Stimulated activated CD4-positive, alpha-beta T cell treated with anti-CD3 and anti-CD28 coated beads, Interleukin-4, amount 100 ng/mL, for 4 hours (primary cell): ENCODE measurements at regions not wholly inside any gene's neighbourhood (a gene's known extent, or its start where the extent isn't known, plus 50 kb on each side); places are given as distances from the start of the nearest gene placed in this dataset.
A peak's percentile ranks its signal among the peaks of the same experiment; 100 is the strongest.

Source experiments
- DNase-seq, 2 experiments: peaks; one replicate each; pipeline ENCODE4 v3.0.0-alpha.2; 2020

DNA sequence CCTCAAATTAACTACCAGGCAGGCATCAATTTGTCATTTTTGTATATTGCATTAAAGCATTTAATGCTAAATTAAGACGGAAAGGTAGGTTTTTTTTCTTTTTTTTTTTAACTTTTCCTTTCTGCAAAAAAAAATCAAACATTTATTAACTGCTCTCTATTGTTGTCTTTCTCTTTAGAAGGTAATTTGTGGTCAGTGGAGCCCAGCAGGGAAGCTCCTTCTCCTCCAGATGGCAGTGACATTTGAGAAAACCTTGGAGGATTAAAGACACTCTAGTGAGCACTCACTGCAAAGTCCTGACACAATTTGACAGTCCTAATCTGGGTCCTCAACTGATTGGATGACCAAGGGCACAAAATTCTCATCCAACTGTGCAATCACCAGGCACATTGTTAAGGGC lies 102.4 kb downstream of the SLIT2 start:
- no peak for DNase-seq

- DNase-seq = no peak
These were observed 104.9 kb downstream of the SLIT2 start for GRCh38 chr4:20356565-20356964.

- no peak for DNase-seq
These were observed 106.4 kb downstream of the SLIT2 start for GRCh38 chr4:20358110-20358509.

GRCh38 chr4:20359692-20360091 lies 108.0 kb downstream of the SLIT2 start:
- no peak for DNase-seq

- DNase-seq = no peak
These were observed 110.4 kb downstream of the SLIT2 start for GRCh38 chr4:20362148-20362547.

GRCh38 chr4:20364969-20365368 lies 113.3 kb downstream of the SLIT2 start:
- DNase-seq = no peak

DNA sequence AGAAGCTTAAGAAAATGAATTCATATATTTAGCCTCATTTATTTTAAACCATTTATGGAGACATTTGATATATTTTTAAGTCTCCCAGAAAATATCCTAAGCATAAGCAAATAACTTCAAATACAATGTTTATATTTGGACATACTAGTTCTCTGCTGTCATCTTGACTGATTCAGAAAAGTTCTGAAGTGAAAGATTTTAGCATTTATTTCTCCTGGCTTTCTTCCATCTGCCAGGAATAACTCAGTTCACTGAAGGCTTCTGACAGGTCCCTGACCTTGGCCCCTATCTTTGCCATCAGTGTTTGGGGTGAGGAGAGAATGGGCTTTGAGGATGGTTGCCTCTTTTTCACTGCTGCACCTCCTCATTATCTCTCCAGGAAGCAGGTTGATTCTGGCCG lies 115.7 kb downstream of the SLIT2 start:
- no peak for DNase-seq

GRCh38 chr4:20368926-20369325 lies 117.2 kb downstream of the SLIT2 start:
- DNase-seq = no peak

- DNase-seq = no peak
These were observed 118.6 kb downstream of the SLIT2 start for GRCh38 chr4:20370274-20370673.

DNA sequence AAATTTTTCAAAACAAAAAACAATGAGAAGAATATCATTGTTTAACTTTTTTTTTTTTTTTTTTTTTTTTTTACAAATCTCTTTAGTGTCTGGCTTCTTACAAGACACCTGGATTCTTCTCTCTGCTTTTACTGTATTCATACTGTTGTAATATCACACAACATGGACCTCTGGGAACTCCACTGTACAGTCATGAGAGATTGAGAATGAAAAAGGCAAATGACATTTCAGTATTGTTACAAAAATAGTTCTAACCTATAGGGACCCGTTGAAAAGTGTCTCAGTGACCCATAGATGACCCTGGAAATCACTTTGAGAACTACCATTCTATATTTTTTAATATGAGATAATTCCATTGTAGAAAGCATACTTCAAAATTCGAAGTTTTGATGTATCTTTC lies 124.4 kb downstream of the SLIT2 start:
- no peak for DNase-seq

DNA sequence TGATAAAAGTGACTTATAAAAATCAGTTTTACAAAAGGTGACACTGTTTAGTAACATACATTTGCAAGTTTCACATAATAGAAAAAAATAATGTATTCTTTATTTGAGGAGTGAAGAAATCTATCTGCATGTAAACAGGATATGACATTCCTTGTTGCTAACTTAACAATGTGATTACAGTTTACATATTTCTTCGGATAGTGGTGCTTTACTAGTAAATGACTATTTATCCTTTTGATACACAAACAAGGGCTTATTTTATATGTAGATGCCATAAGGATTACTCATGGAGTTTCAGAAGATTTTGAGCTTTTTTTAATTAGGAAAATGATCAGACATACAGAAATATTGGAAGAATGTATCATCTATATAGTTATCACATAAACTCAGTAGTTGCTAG lies 126.5 kb downstream of the SLIT2 start:
- no peak for DNase-seq

DNA sequence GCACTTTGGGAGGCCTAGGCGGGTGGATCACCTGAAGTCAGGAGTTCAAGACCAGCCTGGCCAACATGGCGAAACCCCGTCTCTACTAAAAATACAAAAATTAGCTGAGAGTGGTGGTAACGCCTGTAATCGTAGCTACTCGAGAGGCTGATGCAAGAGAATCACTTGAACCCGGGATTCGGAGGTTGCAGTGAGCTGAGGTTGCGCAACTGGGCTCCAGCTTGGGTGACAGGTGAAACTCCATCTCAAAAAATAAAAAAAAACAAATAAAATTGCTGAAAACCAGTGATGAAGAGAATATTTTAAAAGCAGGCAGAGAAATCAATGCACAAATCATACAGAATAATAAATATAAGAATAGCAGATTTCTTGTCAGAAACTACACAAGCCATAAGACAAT lies 129.3 kb downstream of the SLIT2 start:
- DNase-seq = no peak

- DNase-seq = no peak
These were observed 131.6 kb downstream of the SLIT2 start for GRCh38 chr4:20383283-20383682.

DNA sequence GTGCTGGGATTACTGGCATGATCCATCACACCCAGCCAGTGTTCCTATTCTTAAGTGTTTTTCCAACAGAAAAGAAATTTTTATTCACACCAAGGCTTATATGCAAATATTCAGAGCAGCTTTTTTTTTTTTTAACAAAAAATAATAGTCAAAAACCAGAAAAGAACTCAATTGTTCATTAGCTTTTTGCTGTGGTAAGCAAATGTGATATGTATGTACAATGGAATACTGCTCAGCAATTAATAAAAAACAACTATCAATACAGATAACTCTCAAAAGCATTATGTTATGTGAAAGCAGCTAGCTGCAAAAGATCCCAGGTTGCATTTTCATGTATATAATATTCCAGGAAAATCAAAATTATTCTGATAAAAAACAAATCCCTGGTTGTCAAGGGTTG lies 132.3 kb downstream of the SLIT2 start:
- DNase-seq = no peak

- DNase-seq = no peak
These were observed 132.8 kb downstream of the SLIT2 start for GRCh38 chr4:20384456-20384855.

DNA sequence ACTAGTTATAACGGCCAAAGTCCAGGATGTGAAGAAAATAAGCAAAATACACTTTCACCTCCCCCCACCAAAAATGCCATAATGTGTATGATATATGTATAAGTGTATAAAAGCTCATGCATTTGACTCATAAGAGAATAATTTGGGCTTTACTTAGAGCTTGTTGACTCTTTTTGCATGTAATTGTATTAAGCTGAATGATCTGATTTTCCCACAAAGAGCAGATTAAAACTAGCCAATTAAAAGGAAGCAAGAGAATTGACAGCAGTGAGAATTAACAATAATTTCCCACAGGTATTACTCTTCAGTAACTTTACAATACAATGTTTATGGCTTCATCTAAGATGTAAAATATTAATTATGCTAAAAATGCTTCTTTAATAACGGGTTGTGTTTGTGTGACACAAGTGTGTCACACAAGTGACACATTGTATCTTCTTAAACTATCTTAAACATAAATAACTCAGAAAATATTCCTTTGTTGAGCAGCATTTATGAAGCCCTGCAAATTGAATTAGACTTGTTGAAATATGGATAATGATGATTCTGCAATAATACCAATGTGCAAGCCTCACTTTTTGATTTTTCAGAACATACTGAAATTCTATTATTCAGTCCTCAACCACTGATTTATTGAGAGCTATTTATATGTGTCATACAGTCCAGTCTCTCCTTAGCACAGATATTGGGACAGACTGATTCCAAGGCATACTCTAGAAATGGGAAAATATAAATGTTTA lies 134.5 kb downstream of the SLIT2 start:
- no peak for DNase-seq

- no peak for DNase-seq
These were observed 135.2 kb downstream of the SLIT2 start for GRCh38 chr4:20386906-20387305.

DNA sequence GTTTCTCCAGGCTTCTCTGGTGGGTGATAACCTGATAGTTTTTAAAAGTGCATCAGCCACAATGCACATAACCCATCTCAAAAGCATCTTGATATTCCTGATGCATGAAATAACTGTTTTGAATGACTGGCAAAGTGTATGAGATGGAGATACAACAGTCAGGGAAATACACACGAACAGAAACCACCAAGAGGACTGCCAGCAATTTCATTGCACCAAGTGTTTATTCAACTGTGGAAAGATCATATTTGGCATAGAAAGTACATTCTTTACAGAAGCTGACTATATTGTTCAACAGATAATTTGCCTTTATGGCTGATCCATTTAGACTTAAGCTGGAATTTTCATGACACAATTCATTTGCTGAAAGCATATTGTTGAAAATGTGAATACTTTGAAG lies 139.5 kb downstream of the SLIT2 start:
- DNase-seq = no peak

GRCh38 chr4:20391912-20392311 lies 140.2 kb downstream of the SLIT2 start:
- DNase-seq = no peak

GRCh38 chr4:20393486-20394100 lies 141.9 kb downstream of the SLIT2 start:
- no peak for DNase-seq

DNA sequence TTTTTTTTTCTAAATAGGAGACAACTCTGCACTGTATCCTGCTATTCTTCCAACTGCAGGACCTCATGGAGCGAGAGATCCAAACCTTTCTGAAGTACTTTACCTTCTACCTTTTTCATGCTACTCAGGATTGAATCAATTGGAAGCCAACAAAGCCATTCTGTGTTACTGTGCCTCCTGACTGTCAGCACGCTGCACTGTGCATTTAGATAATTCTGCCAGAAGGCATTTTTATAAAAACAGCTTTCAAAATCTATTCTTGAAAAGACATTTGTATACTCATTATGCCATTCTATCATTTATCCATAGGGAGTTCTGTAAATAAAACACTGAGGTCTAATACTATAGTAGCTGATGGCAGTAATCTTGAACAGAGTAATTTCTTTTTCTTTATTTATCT lies 142.8 kb downstream of the SLIT2 start:
- no peak for DNase-seq

- peak in 1 of 2 experiments; percentile 5 for DNase-seq
These were observed 143.6 kb downstream of the SLIT2 start for GRCh38 chr4:20395160-20395773.

DNA sequence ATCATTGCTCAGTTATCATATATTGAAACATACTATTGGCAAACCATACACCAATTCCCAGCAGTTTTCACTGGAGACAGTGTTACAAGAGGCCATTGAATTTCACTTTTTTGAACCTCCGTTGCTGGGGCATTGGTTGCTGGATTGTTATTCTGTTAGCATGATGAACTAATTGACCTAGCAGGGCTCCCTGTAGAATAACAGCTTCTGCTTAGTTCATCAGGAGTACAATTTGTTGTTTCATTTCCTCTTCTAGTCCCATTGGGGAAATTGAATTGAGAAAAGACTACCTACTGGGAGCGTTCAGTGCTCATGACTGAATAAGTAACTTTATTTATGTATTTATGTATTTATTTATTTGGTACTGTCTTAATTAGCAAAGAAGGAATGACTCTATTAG lies 151.6 kb downstream of the SLIT2 start:
- no peak for DNase-seq

GRCh38 chr4:20403846-20404245 lies 152.1 kb downstream of the SLIT2 start:
- no peak for DNase-seq

DNA sequence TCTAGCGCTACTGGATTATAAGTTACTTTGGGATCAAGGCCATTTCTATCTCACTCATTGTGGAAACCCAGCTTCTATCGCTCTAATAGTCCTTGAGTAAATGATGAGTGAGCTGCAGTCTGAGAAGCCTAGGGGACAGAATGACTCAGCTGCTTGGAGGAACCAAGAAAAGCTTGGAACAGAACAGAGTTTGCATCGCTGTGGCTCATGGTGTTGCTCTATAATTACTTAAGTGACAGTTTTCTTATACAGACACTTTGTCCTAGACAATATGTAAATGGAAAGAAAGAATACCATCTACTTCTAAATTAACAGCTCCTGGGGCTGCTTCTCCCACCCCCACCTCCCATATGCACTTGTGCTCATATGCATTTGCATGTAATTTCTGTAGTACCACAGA lies 156.9 kb downstream of the SLIT2 start:
- no peak for DNase-seq
